HUES6 (cell line): ENCODE measurements at regions not wholly inside any gene's neighbourhood (a gene's known extent, or its start where the extent isn't known, plus 50 kb on each side); places are given as distances from the start of the nearest gene placed in this dataset.
"Not testable (repeated sequence)": the region's sequence is repeated elsewhere in the genome, so short reads cannot be mapped to it uniquely, and the experiment has no call there.

ENCODE experiments used
- H3K27ac ChIP-seq: 2 replicates; pipeline ENCODE4 v1.7.0; 2013; ENCODE audit warnings: low read depth, mild to moderate bottlenecking, low read length, inconsistent platforms
- H3K27me3 ChIP-seq: 2 replicates; pipeline ENCODE4 v1.6.1; 2013; ENCODE audit warnings: low read length; ENCODE audit not compliant: control insufficient read depth, insufficient read depth
- H3K36me3 ChIP-seq: 2 replicates; pipeline ENCODE4 v1.6.1; 2013; ENCODE audit warnings: low read length; ENCODE audit not compliant: control insufficient read depth, insufficient read depth
- H3K4me1 ChIP-seq: 2 replicates; pipeline ENCODE4 v1.6.1; 2013; ENCODE audit warnings: low read length; ENCODE audit not compliant: control insufficient read depth, insufficient read depth
- H3K4me3 ChIP-seq: 2 replicates; pipeline ENCODE4 v1.5.1; 2013; ENCODE audit warnings: low read depth, low read length
- H3K9ac ChIP-seq: one replicate; pipeline ENCODE4 v1.6.1; 2013; ENCODE audit warnings: mild to moderate bottlenecking, low read length
- H3K9me3 ChIP-seq: 2 replicates; pipeline ENCODE4 v1.6.1; 2013; ENCODE audit warnings: low read depth, low read length; ENCODE audit not compliant: control insufficient read depth, insufficient read depth

GRCh38 chr13:84810781-84811180 is 928.5 kb upstream of the SLITRK1 start:
- H3K27me3 ChIP-seq = no peaks in the 10 kb centered on the region
- peaks cover 10% of the 10 kb centered on the region; the same call in 1 of the 2 replicates for H3K4me1 ChIP-seq
- no peaks in the 10 kb centered on the region for H3K36me3 ChIP-seq
- H3K9me3 ChIP-seq = no peaks in the 10 kb centered on the region
- H3K27ac ChIP-seq = 0 out of 2 replicates have a peak overlapping the region, but pooled peaks have one; percentile 25
- H3K4me3 ChIP-seq = no peak overlapping the region
- H3K9ac ChIP-seq = no peak overlapping the region

GRCh38 chr13:84802073-84802472 is 919.8 kb upstream of the SLITRK1 start:
- H3K27me3 ChIP-seq = no peaks in the 10 kb centered on the region
- H3K9me3 ChIP-seq = no peaks in the 10 kb centered on the region
- H3K36me3 ChIP-seq = no peaks in the 10 kb centered on the region
- H3K4me1 ChIP-seq = peaks cover 9% of the 10 kb centered on the region; the same call in 1 of the 2 replicates
- H3K4me3 ChIP-seq = no peak overlapping the region
- H3K27ac ChIP-seq = no peak overlapping the region
- H3K9ac ChIP-seq = no peak overlapping the region

GRCh38 chr13:84784443-84785153 is 902.3 kb upstream of the SLITRK1 start:
- H3K4me3 ChIP-seq = no peak overlapping the region
- H3K27me3 ChIP-seq = no peaks in the 10 kb centered on the region
- no peaks in the 10 kb centered on the region for H3K36me3 ChIP-seq
- H3K9me3 ChIP-seq = peaks cover 4% of the 10 kb centered on the region; the same call in 1 of the 2 replicates
- H3K27ac ChIP-seq = no peak overlapping the region
- no peaks in the 10 kb centered on the region for H3K4me1 ChIP-seq
- no peak overlapping the region for H3K9ac ChIP-seq

DNA sequence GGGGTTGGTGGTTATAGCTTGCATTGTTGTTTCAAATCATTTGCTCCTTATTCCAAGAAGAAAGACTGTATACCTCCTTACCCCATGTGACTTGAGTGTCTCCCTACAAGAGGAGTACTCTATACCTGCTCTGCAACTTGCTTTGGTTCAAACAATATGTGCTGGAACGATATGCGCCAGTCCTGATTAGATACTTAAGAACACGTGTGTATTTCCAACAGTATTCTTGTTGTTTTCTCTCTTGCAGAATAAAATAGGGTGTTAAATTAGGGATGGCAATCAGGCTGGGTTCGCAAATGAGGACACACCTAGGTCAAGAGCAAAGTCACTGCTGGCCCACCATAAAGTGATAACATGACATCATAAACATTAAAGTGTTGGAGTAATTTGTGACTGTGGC is 895.0 kb upstream of the SLITRK1 start:
- Histone ChIP-seq H3K4me3 (no peak overlapping the region), H3K27ac (no peak overlapping the region), H3K4me1 (no peaks in the 10 kb centered on the region), H3K9ac (no peak overlapping the region), H3K9me3 (no peaks in the 10 kb centered on the region), H3K27me3 (no peaks in the 10 kb centered on the region), H3K36me3 (no peaks in the 10 kb centered on the region)

DNA sequence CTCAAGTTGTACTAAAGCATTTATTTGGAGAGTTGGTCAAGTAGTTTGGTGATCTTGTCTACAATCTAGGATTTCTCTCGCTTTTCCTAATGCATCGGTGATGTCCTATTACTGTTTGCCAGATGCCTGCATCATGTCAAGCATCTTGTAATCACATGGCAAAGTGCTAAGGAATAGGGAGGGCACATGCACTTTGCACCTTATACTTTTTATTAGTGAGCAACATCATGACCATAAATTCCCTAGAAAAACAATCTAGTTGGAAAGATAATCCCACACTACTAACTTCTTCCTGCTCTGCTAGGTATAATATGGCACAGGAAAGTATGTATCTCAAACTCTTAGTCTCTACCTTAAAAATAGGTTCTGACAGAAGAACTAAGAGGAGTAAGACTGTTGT is 894.3 kb upstream of the SLITRK1 start:
- Histone ChIP-seq H3K4me1 (no peaks in the 10 kb centered on the region), H3K9ac (no peak overlapping the region), H3K27ac (no peak overlapping the region), H3K27me3 (no peaks in the 10 kb centered on the region), H3K4me3 (no peak overlapping the region), H3K36me3 (no peaks in the 10 kb centered on the region), H3K9me3 (no peaks in the 10 kb centered on the region)

DNA sequence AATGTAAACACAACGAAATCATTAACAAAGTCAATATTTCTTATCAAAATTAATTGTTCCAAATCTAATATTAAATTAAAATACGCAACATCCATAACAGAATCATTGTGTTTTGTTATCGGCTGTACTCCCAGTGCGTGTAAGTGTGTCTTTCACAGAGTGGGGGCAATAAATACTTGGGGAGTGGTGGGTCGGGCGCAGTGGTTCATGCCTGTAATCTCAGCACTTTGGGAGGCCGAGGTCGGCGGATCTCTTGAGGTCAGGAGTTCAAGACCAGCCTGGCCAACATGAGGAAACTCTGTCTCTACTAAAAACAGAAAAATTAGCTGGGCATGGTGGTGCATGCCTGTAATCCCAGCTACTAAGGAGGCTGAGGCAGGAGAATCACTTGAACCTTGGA is 893.6 kb upstream of the SLITRK1 start:
- not testable (repeated sequence) for H3K36me3 ChIP-seq, H3K9ac ChIP-seq, H3K4me1 ChIP-seq, H3K9me3 ChIP-seq, H3K27me3 ChIP-seq, H3K27ac ChIP-seq, H3K4me3 ChIP-seq

GRCh38 chr13:84774111-84774510 is 891.8 kb upstream of the SLITRK1 start:
- H3K27me3 ChIP-seq = no peaks in the 10 kb centered on the region
- H3K9me3 ChIP-seq = no peaks in the 10 kb centered on the region
- H3K4me3 ChIP-seq = no peak overlapping the region
- peaks cover 5% of the 10 kb centered on the region; the same call in 1 of the 2 replicates for H3K4me1 ChIP-seq
- H3K36me3 ChIP-seq = no peaks in the 10 kb centered on the region
- no peak overlapping the region for H3K27ac ChIP-seq
- H3K9ac ChIP-seq = no peak overlapping the region

DNA sequence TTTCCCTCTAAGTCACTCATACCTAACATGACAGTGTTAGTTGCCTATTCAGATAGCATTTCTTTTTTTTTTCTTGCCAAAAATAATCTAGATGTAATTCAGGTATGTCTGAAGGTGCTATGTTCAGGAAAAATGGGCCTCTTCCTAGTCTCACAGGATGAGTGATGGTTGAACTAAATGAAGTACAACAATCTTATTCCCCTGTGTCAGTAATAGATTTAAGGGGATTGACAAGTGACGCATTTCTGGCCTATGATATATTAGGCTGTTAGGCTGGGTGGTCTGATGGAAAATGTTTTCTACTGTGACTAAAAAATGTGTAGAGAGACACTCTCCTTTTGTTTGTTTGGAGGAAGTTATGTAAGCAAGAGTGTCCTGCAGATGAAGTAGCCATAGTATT is 878.7 kb upstream of the SLITRK1 start:
- Histone ChIP-seq H3K36me3 (no peaks in the 10 kb centered on the region), H3K4me1 (no peaks in the 10 kb centered on the region), H3K27ac (no peak overlapping the region), H3K9me3 (no peaks in the 10 kb centered on the region), H3K27me3 (no peaks in the 10 kb centered on the region), H3K9ac (no peak overlapping the region), H3K4me3 (no peak overlapping the region)

DNA sequence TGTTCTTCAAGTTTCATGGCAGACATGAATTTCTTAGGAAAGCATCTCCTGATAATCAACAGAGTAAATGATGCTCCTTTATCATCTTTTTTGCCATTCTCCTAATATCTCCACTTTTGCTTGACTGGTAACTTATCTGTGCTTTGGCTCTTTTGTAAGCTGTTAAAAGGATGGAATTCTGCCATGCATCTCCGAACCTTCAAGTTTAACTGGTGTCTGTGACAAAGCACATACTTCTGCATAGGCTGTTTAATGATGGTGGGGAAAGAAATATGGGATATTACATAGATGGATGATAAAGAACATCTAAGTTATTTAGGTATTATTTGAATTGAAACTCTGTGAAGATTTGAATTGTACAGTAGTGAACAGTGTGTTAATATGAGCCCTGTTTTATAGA is 866.9 kb upstream of the SLITRK1 start:
- no peak overlapping the region for H3K4me3 ChIP-seq
- H3K9ac ChIP-seq = no peak overlapping the region
- H3K9me3 ChIP-seq = no peaks in the 10 kb centered on the region
- H3K27ac ChIP-seq = no peak overlapping the region
- H3K4me1 ChIP-seq = no peaks in the 10 kb centered on the region
- no peaks in the 10 kb centered on the region for H3K36me3 ChIP-seq
- H3K27me3 ChIP-seq = no peaks in the 10 kb centered on the region

GRCh38 chr13:84745051-84745551 is 862.8 kb upstream of the SLITRK1 start:
- no peaks in the 10 kb centered on the region for H3K4me1 ChIP-seq
- H3K4me3 ChIP-seq = no peak overlapping the region
- H3K27ac ChIP-seq = no peak overlapping the region
- H3K9me3 ChIP-seq = no peaks in the 10 kb centered on the region
- no peaks in the 10 kb centered on the region for H3K27me3 ChIP-seq
- H3K9ac ChIP-seq = no peak overlapping the region
- H3K36me3 ChIP-seq = no peaks in the 10 kb centered on the region

GRCh38 chr13:84744203-84744602 is 861.9 kb upstream of the SLITRK1 start:
- no peaks in the 10 kb centered on the region for H3K4me1 ChIP-seq
- H3K9ac ChIP-seq = no peak overlapping the region
- H3K4me3 ChIP-seq = no peak overlapping the region
- H3K27ac ChIP-seq = no peak overlapping the region
- no peaks in the 10 kb centered on the region for H3K36me3 ChIP-seq
- H3K9me3 ChIP-seq = no peaks in the 10 kb centered on the region
- no peaks in the 10 kb centered on the region for H3K27me3 ChIP-seq
